Suprapubic skin (tissue), 3 donors: ENCODE measurements at regions not wholly inside any gene's neighbourhood (a gene's known extent, or its start where the extent isn't known, plus 50 kb on each side); places are given as distances from the start of the nearest gene placed in this dataset.

Experiments
- CTCF ChIP-seq, 2 donors: fragments of 200-600 bp in 1 of 2; fragments of 450-650 bp in 1 of 2; sonication (generic) in 1 of 2; IDR thresholded peaks; one replicate each; pipeline ENCODE4 v1.5.1; 2016 to 2019; ENCODE audit warnings: antibody characterized with exemption in 2 of 2, mild to moderate bottlenecking in 1 of 2, moderate library complexity in 1 of 2
- POLR2A ChIP-seq, 2 donors: fragments of 450-650 bp; IDR thresholded peaks; one replicate each; pipeline ENCODE4 v1.6.1; 2017; ENCODE audit warnings: antibody characterized with exemption in 2 of 2, mild to moderate bottlenecking in 2 of 2, moderate library complexity in 2 of 2

GRCh38 chrX:43559644-43560043, 96.5 kb upstream of the MAOA start:
- TF ChIP-seq CTCF (IDR thresholded peaks at IDR 0.05) (peak; percentile 19 to 34), POLR2A (IDR thresholded peaks at IDR 0.05) (no peak)
